ENCODE measurements at regions not wholly inside any gene's neighbourhood (a gene's known extent, or its start where the extent isn't known, plus 50 kb on each side); places are given as distances from the start of the nearest gene placed in this dataset.

DNA sequence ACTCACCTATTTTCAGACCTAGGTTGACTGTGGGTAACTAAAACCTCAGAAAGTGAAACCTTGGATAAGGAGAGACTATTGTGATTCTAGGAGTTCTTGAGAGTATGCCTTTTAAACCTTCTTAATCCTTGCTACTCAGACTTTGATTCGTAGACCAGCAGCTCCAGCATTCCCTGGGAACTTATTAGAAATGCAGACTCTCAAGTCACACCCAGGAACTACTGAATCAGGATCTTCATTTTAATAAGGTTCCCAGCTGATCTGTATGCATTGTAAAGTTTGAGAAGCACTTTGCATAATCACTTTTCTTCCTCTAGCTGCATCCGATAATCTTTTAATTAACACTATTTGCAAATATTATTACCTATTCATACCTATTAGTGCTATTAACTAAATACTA, 480.3 kb upstream of the KCNMB2 start:
- TF ChIP-seq, protein P1, sequence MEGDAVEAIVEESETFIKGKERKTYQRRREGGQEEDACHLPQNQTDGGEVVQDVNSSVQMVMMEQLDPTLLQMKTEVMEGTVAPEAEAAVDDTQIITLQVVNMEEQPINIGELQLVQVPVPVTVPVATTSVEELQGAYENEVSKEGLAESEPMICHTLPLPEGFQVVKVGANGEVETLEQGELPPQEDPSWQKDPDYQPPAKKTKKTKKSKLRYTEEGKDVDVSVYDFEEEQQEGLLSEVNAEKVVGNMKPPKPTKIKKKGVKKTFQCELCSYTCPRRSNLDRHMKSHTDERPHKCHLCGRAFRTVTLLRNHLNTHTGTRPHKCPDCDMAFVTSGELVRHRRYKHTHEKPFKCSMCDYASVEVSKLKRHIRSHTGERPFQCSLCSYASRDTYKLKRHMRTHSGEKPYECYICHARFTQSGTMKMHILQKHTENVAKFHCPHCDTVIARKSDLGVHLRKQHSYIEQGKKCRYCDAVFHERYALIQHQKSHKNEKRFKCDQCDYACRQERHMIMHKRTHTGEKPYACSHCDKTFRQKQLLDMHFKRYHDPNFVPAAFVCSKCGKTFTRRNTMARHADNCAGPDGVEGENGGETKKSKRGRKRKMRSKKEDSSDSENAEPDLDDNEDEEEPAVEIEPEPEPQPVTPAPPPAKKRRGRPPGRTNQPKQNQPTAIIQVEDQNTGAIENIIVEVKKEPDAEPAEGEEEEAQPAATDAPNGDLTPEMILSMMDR (IDR thresholded peaks at IDR 0.05; ENCODE audit: low read depth, low read length) = no peak

DNA sequence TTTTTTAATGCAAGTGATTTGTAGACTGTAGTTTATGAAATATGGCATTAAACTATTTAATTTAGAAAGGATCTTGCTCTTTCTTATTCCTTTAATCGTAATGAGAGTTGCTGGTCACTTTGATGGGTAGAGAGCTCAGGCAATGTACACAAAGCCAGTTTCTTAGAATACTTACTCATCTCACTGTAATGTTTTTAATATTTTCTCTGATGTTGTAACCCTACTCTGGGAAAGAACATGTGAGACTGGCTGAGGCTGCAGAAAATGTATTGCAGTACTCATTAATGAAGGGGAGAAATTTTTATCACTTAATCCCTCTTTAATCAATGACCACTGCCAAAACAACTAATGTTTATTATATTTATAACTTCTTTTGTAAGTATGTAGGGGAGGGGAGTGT, 479.4 kb upstream of the KCNMB2 start:
- TF ChIP-seq, protein P1 (IDR thresholded peaks at IDR 0.05; ENCODE audit: low read depth, low read length) = no peak
- no peak overlapping the region for H3K4me3 ChIP-seq (ENCODE audit: low read depth, low read length)

More for the DNA sequence above, 480.3 kb upstream of the KCNMB2 start:
- H3K4me3 ChIP-seq (ENCODE audit: low read depth, low read length) = no peak overlapping the region

DNA sequence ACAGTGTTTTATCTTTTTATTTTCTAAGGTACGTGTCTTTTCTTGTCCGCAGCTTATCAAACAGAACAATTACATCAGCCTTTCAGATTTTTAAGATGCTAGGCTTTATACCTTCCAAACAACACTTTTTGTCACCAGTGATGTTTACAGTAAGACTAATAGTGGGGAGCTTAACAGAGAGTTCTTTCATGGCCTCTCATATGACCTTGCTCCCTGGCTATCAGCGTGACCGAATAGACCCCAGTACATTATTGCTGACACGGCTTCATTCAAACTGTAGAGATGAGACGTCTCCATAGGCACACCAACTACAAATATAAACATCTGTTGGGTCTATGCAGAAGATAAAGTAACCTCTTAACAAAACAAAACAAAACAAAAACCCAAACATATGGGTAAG, 477.6 kb upstream of the KCNMB2 start:
- H3K4me3 ChIP-seq (ENCODE audit: low read depth, low read length) = no peak overlapping the region
- TF ChIP-seq, protein P1 (IDR thresholded peaks at IDR 0.05; ENCODE audit: low read depth, low read length) = no peak

DNA sequence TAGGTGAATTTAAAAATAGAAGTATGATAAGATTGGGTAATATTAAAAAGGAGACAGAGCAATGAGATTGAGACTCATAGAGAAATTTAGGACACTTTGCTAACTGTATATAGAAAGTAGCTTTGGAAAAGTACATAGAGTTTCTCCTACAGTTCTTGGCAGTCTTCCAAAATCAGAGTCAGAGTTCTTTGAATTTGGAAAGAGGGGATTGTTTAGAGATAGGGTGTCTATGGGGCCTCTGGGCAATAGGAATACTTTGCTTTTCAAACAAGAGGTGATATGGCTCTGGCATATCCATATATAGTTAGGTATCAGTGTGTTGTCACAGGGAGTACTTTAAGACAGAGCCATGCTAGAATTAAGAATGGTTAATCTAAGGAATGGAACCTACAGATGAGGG, 477.1 kb upstream of the KCNMB2 start:
- TF ChIP-seq, protein P1 (IDR thresholded peaks at IDR 0.05; ENCODE audit: low read depth, low read length) = no peak
- H3K4me3 ChIP-seq (ENCODE audit: low read depth, low read length) = no peak overlapping the region

DNA sequence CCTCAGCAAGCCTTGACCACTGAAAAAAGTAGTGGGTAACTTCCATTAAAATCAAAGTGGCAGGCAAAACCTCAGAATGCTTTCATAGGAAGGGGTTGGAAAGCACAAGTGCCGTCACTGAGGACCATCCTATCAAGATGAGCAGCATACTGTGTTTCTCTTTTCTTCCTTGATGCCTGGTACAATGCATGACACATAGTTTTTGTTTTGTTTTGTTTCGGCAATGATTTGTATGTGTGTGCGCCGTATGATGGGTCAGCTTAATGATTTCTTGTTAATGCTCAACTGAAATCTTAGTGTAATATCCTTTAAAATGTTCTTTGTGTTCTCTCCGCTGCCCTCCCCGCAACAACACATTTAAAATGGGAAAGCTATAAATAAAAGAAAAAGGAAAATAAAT, 476.4 kb upstream of the KCNMB2 start:
- TF ChIP-seq, protein P1 (IDR thresholded peaks at IDR 0.05; ENCODE audit: low read depth, low read length) = no peak
- H3K4me3 ChIP-seq (ENCODE audit: low read depth, low read length) = peak overlapping the region; percentile 21

DNA sequence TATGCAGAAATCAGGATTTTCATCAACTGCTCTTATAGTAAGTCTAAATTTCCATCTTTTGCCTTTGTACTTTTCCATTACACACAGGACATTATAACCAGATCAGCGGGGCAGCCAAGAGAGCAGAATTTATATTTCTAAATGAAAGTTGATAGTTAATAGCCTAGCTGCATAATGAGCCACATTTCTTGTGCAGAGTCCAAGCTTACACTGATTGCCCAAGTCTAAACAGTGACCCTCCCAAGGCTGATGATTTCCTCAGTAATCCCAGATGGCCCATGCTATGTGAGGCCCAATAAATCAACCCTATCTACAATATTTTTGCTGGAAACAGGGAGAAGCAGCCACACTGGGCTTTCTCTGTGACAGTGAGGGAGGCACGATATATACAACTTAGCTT, 475.8 kb upstream of the KCNMB2 start:
- TF ChIP-seq, protein P1 (IDR thresholded peaks at IDR 0.05; ENCODE audit: low read depth, low read length) = no peak
- H3K4me3 ChIP-seq (ENCODE audit: low read depth, low read length) = peak overlapping the region; percentile 21; the same call in 1 of the 2 replicates

DNA sequence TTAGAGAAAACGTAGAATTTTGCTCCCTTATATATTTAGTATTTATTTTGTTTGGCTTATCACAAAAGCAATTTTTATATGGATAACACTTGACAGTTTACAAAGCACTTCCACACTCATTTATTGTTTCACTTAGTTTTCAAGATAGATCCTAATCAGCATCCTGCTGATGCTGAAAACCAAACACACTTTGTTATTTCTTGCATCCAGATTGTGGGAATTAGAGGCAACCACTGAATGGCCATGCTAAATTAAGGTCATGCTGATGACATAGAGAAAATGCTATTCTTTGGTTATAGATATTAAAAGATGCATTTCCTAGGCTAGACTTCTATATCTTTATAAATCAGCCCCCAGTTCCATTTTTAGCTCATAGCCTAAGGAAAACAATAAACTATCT, 474.1 kb upstream of the KCNMB2 start:
- TF ChIP-seq, protein P1 (IDR thresholded peaks at IDR 0.05; ENCODE audit: low read depth, low read length) = no peak
- no peak overlapping the region for H3K4me3 ChIP-seq (ENCODE audit: low read depth, low read length)

Measured in WI38 (cell line).